Trophoblast cell (in vitro differentiated cells and primary cell): ENCODE measurements at regions not wholly inside any gene's neighbourhood (a gene's known extent, or its start where the extent isn't known, plus 50 kb on each side); places are given as distances from the start of the nearest gene placed in this dataset.

Source experiments
- DNase-seq, 2 donors: peaks; one replicate each; pipeline ENCODE4 v3.0.0-alpha.2; 2016
- H2AFZ ChIP-seq: 2 replicates; pipeline ENCODE4 v1.6.1; 2013; ENCODE audit warnings: low read length, moderate library complexity, mild to moderate bottlenecking; ENCODE audit not compliant: insufficient read depth, poor library complexity
- H2AK5ac ChIP-seq: 2 replicates; pipeline ENCODE4 v1.6.1; 2013; ENCODE audit warnings: mild to moderate bottlenecking, low read length
- H2BK120ac ChIP-seq: 2 replicates; pipeline ENCODE4 v1.6.1; 2013; ENCODE audit warnings: low read length, mild to moderate bottlenecking, moderate library complexity; ENCODE audit not compliant: insufficient read depth, poor library complexity
- H2BK12ac ChIP-seq: 2 replicates; pipeline ENCODE4 v1.6.1; 2013; ENCODE audit warnings: mild to moderate bottlenecking, low read length, moderate library complexity
- H2BK5ac ChIP-seq: 2 replicates; pipeline ENCODE4 v1.6.1; 2013; ENCODE audit warnings: low read length, low read depth, moderate library complexity, mild to moderate bottlenecking; ENCODE audit not compliant: poor library complexity
- H3K14ac ChIP-seq: 2 replicates; pipeline ENCODE4 v1.6.1; 2013; ENCODE audit warnings: mild to moderate bottlenecking, low read length
- H3K18ac ChIP-seq: 2 replicates; pipeline ENCODE4 v1.6.1; 2013; ENCODE audit warnings: mild to moderate bottlenecking, low read length
- H3K23ac ChIP-seq: 2 replicates; pipeline ENCODE4 v1.6.1; 2013; ENCODE audit warnings: low read length
- H3K27ac ChIP-seq: 2 replicates; pipeline ENCODE4 v1.5.1; 2013; ENCODE audit warnings: low read depth, mild to moderate bottlenecking, inconsistent platforms, low read length, moderate library complexity
- H3K27me3 ChIP-seq: 2 replicates; pipeline ENCODE4 v1.6.1; 2013; ENCODE audit warnings: inconsistent platforms, mild to moderate bottlenecking, low read length, moderate library complexity; ENCODE audit not compliant: insufficient read depth
- H3K36me3 ChIP-seq, 2 experiments: 1 replicate in 1 of 2; 2 replicates in 1 of 2; pipeline ENCODE4 v1.6.1; 2013; ENCODE audit warnings: low read length in 2 of 2, mild to moderate bottlenecking in 2 of 2, moderate library complexity in 1 of 2; ENCODE audit not compliant: insufficient read depth in 2 of 2, control insufficient read depth in 1 of 2
- H3K4ac ChIP-seq: 2 replicates; pipeline ENCODE4 v1.6.1; 2013; ENCODE audit warnings: low read depth, mild to moderate bottlenecking, low read length, moderate library complexity
- H3K4me1 ChIP-seq, 2 experiments: 1 replicate in 1 of 2; 2 replicates in 1 of 2; pipeline ENCODE4 v1.6.1; 2013; ENCODE audit warnings: low read length in 2 of 2, mild to moderate bottlenecking in 2 of 2, moderate library complexity in 1 of 2; ENCODE audit not compliant: insufficient read depth in 2 of 2, control insufficient read depth in 1 of 2
- H3K4me2 ChIP-seq: 2 replicates; pipeline ENCODE4 v1.6.1; 2013; ENCODE audit warnings: inconsistent platforms, mild to moderate bottlenecking, low read length, moderate library complexity
- H3K4me3 ChIP-seq: 2 replicates; pipeline ENCODE4 v1.5.1; 2013; ENCODE audit warnings: mild to moderate bottlenecking, low read depth, low read length, inconsistent platforms
- H3K79me1 ChIP-seq: one replicate; pipeline ENCODE4 v1.6.1; 2013; ENCODE audit warnings: low read length
- H3K79me2 ChIP-seq: 2 replicates; pipeline ENCODE4 v1.6.1; 2013; ENCODE audit warnings: low read length, mild to moderate bottlenecking; ENCODE audit not compliant: control insufficient read depth, insufficient read depth, poor library complexity
- H3K9ac ChIP-seq: 2 replicates; pipeline ENCODE4 v1.6.1; 2013; ENCODE audit warnings: mild to moderate bottlenecking, low read length
- H3K9me3 ChIP-seq: 2 replicates; pipeline ENCODE4 v1.6.1; 2013; ENCODE audit warnings: low read depth, mild to moderate bottlenecking, control low read depth, inconsistent platforms, low read length; ENCODE audit not compliant: insufficient read depth
- H4K12ac ChIP-seq: 2 replicates; pipeline ENCODE4 v1.6.1; 2013; ENCODE audit warnings: low read depth, mild to moderate bottlenecking, low read length, moderate library complexity
- H4K8ac ChIP-seq: 2 replicates; pipeline ENCODE4 v1.6.1; 2013; ENCODE audit warnings: low read depth, mild to moderate bottlenecking, low read length, moderate library complexity
- H4K91ac ChIP-seq: one replicate; pipeline ENCODE4 v1.6.1; 2013; ENCODE audit warnings: low read depth, mild to moderate bottlenecking, low read length, moderate library complexity
- WGBS: extraction: QIAGEN DNeasy Blood & Tissue Kit; methylation state at CpG from one replicate; pipeline ENCODE4 v1.1.7; 2013; ENCODE audit warnings: missing lambda C conversion rate; ENCODE audit not compliant: insufficient read length, insufficient coverage; ENCODE audit errors: extremely low coverage; 5-methylcytosine and 5-hydroxymethylcytosine counted together

DNA sequence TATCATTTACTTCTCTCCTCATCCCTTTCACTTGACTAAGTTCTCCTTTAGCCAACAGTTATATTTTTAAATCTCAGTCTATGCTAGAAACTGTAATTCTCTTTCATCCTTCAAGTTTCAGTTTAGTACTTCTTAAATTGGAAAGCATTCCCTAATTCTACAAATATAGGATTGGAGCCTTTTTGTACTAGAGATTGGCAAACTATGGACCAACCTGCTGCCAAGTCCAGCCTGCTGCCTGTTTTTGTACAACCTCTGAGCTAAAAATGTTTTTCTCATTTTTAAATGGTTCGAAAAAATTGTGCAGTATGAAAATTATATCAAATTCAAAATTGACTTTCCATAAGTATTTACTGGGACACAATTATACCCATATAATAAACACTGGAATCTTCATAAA lies 1381.5 kb upstream of the SPRY2 start:
- no peaks in the 10 kb centered on the region for H3K36me3 ChIP-seq
- no peak overlapping the region for H4K91ac ChIP-seq
- no peak overlapping the region for H2BK12ac ChIP-seq
- H3K27me3 ChIP-seq, result no peaks in the 10 kb centered on the region
- no peak overlapping the region for H3K4me3 ChIP-seq
- H3K9me3 ChIP-seq, result no peaks in the 10 kb centered on the region
- no peak overlapping the region for H4K8ac ChIP-seq
- no peak overlapping the region for H3K27ac ChIP-seq
- no peaks in the 10 kb centered on the region for H3K4me1 ChIP-seq
- no peak overlapping the region for H2AK5ac ChIP-seq
- no CpG with 5 or more reads among the region's 1 CpG for WGBS
- no peak overlapping the region for H3K4ac ChIP-seq
- H3K14ac ChIP-seq, result no peak overlapping the region
- no peak overlapping the region for H2BK5ac ChIP-seq
- H2BK120ac ChIP-seq, result no peak overlapping the region
- H3K79me1 ChIP-seq, result no peaks in the 10 kb centered on the region
- DNase-seq, result no peak
- H3K18ac ChIP-seq, result no peak overlapping the region
- H3K79me2 ChIP-seq, result no peaks in the 10 kb centered on the region
- no peak overlapping the region for H3K9ac ChIP-seq
- H4K12ac ChIP-seq, result no peak overlapping the region
- no peak overlapping the region for H3K23ac ChIP-seq
- H3K4me2 ChIP-seq, result no peak overlapping the region
- H2AFZ ChIP-seq, result no peak overlapping the region

DNA sequence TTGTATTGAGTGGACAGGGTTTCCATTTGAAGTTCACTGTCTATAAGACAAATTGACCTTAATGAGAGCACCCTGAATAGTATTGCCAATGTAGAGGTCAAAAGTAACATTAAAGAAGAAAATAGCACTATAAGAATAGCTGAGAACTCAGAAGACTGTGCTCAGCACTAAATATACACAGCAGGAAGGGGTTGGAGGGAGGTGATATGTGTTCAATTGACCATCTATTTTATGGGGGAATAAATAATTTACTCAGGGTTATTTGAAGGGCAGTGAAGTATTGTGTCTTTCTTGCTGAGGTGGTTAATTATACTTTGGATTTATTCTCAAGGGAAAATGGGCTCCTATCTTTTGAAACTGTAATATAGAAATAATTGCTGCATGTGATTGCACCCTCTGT lies 1380.5 kb upstream of the SPRY2 start:
- Histone ChIP-seq H4K8ac (no peak overlapping the region), H3K36me3 (no peaks in the 10 kb centered on the region), H3K27me3 (no peaks in the 10 kb centered on the region), H4K91ac (no peak overlapping the region), H3K23ac (no peak overlapping the region), H3K4me3 (no peak overlapping the region), H2BK12ac (no peak overlapping the region), H3K9ac (no peak overlapping the region), H4K12ac (no peak overlapping the region), H3K79me1 (no peaks in the 10 kb centered on the region), H3K18ac (no peak overlapping the region), H2AK5ac (no peak overlapping the region), H2BK5ac (no peak overlapping the region), H2BK120ac (no peak overlapping the region), H3K4me2 (no peak overlapping the region), H3K79me2 (no peaks in the 10 kb centered on the region), H3K14ac (no peak overlapping the region), H3K4me1 (no peaks in the 10 kb centered on the region), H3K4ac (no peak overlapping the region), H3K9me3 (no peaks in the 10 kb centered on the region), H3K27ac (no peak overlapping the region), H2AFZ (no peak overlapping the region)
- DNase-seq, result no peak

DNA sequence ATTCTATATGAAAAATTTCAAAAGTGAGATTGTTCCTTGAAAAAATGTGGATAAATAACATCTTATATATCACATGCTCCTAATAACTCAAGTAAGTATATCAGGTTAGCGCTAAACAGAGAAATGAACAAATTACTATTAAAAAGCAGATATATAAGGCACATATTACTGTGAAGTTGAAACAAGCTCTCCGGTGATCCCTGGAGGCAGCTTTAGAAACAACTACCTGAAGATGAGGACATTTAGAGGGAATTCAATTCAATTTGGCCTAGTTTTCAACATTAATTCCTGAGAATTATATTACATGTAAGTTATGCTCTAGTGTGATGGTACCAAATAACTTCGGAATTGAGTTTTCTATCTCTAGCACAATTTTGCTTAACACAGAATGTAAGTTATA lies 1373.6 kb upstream of the SPRY2 start:
- H4K12ac ChIP-seq, result no peak overlapping the region

DNA sequence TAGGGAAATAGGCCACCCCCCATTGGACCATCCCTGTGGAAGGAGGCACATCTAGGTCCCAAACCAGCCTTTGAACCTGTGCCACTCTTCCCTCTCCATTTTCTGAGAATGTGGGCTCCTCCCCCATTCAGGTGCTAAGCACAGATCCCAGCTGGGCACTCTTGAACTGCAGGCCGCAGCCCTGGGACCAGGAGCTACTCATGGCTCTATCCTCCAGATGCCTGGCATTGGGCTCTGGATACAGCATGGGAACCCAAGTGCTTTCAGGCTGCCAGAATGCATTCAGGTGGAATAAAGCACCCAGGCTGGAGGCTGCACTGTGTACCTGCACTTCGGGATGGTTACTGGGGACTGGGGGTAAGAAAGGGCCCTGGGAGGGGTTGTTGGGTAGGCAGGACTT lies 1372.3 kb upstream of the SPRY2 start:
- H3K4me3 ChIP-seq, result no peak overlapping the region
- no peaks in the 10 kb centered on the region for H3K4me1 ChIP-seq
- no peak overlapping the region for H3K27ac ChIP-seq
- no peak overlapping the region for H2BK120ac ChIP-seq
- H3K79me1 ChIP-seq, result no peaks in the 10 kb centered on the region
- no peak overlapping the region for H4K12ac ChIP-seq
- no peak overlapping the region for H4K8ac ChIP-seq
- H2AFZ ChIP-seq, result no peak overlapping the region
- no peak overlapping the region for H2AK5ac ChIP-seq
- H3K79me2 ChIP-seq, result no peaks in the 10 kb centered on the region
- H3K4me2 ChIP-seq, result no peak overlapping the region
- H3K36me3 ChIP-seq, result no peaks in the 10 kb centered on the region
- DNase-seq, result no peak
- H4K91ac ChIP-seq, result no peak overlapping the region
- H3K9ac ChIP-seq, result no peak overlapping the region
- whole genome bisulfite sequencing, result no CpG with 5 or more reads among the region's 2 CpGs
- H3K14ac ChIP-seq, result no peak overlapping the region
- H3K23ac ChIP-seq, result no peak overlapping the region
- no peaks in the 10 kb centered on the region for H3K9me3 ChIP-seq
- H2BK5ac ChIP-seq, result no peak overlapping the region
- H2BK12ac ChIP-seq, result no peak overlapping the region
- H3K18ac ChIP-seq, result no peak overlapping the region
- no peaks in the 10 kb centered on the region for H3K27me3 ChIP-seq
- H3K4ac ChIP-seq, result no peak overlapping the region

More for the DNA sequence above, 1373.6 kb upstream of the SPRY2 start:
- Histone ChIP-seq H4K8ac (no peak overlapping the region), H3K36me3 (no peaks in the 10 kb centered on the region), H3K79me1 (no peaks in the 10 kb centered on the region), H3K4me2 (no peak overlapping the region), H3K9me3 (no peaks in the 10 kb centered on the region), H2AFZ (no peak overlapping the region), H2BK5ac (no peak overlapping the region), H3K27me3 (no peaks in the 10 kb centered on the region), H3K23ac (no peak overlapping the region), H3K4me1 (no peaks in the 10 kb centered on the region), H3K9ac (no peak overlapping the region), H3K14ac (no peak overlapping the region), H4K91ac (no peak overlapping the region), H2BK120ac (no peak overlapping the region), H2BK12ac (no peak overlapping the region), H3K79me2 (no peaks in the 10 kb centered on the region), H3K4me3 (no peak overlapping the region), H3K18ac (no peak overlapping the region), H3K27ac (no peak overlapping the region), H3K4ac (no peak overlapping the region), H2AK5ac (no peak overlapping the region)
- WGBS, result no CpG with 5 or more reads among the region's 3 CpGs
- no peak for DNase-seq

DNA sequence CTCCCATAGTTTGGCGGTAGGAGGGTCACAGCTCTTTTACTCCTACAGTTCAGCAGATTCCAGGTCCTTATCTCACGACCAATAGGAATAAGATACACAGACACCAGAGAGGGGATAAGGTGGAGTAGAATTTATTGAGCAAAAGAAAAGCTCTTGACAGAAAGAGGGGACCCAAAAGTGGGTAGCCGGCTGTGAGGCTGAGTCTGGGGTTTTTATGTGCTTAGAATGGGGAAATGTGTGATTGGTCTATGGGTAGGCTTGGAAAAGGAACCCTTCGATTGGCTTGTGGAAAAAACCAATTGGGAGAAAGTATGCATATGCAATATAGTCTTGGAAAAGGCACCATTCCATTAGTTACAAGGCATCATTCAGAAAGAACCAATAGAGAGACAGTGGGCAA lies 1356.9 kb upstream of the SPRY2 start:
- Histone ChIP-seq H4K91ac (no peak overlapping the region), H3K4ac (no peak overlapping the region), H3K9ac (no peak overlapping the region), H3K79me2 (no peaks in the 10 kb centered on the region), H4K8ac (no peak overlapping the region), H3K27ac (no peak overlapping the region), H2BK5ac (no peak overlapping the region), H2BK120ac (no peak overlapping the region), H3K4me2 (no peak overlapping the region), H3K14ac (no peak overlapping the region), H4K12ac (no peak overlapping the region), H2AK5ac (no peak overlapping the region), H3K9me3 (no peaks in the 10 kb centered on the region), H3K79me1 (no peaks in the 10 kb centered on the region), H3K4me1 (no peaks in the 10 kb centered on the region), H2AFZ (no peak overlapping the region), H3K4me3 (no peak overlapping the region), H3K23ac (no peak overlapping the region), H2BK12ac (no peak overlapping the region), H3K18ac (no peak overlapping the region), H3K36me3 (no peaks in the 10 kb centered on the region), H3K27me3 (no peaks in the 10 kb centered on the region)
- no peak for DNase-seq
- no CpG with 5 or more reads among the region's 4 CpGs for WGBS
